Body of pancreas (tissue), 4 donors: ENCODE measurements at regions not wholly inside any gene's neighbourhood (a gene's known extent, or its start where the extent isn't known, plus 50 kb on each side); places are given as distances from the start of the nearest gene placed in this dataset.

Experiments used
- POLR2A ChIP-seq, 3 donors: fragments of 450-650 bp; IDR thresholded peaks; one replicate each; pipeline ENCODE4 v1.6.1; 2016; ENCODE audit warnings: antibody characterized with exemption in 3 of 3, mild to moderate bottlenecking in 2 of 3
- TF ChIP-seq, protein P1 (sequence below), 7 experiments: fragments of 450-650 bp in 4 of 7; fragments of 200-600 bp in 3 of 7; sonication (generic) in 3 of 7; IDR thresholded peaks; one replicate each; pipeline ENCODE4 v1.5.1; 2016 to 2019; ENCODE audit warnings: antibody characterized with exemption in 7 of 7

DNA sequence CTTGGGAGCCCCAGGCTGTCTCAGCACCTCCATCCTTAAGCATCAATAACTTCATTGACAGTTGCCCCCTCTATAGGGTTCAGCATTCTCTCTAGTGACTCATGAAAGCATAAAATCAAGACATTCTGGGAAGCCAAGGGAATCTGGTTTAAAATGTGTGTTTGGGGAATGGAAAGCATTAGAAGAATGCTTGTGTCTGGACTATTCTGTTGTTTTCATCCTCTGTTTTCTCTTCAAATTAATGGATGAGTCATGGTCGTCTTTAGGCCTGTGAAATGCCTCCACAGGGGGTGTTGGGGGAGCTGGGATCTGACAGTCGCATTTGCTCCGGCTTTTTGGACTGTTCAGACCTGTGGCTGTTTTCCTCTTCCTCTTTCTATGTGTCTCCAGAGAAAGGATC lies 279.7 kb downstream of the CDC5L start:
- no peak for TF ChIP-seq POLR2A (IDR thresholded peaks at IDR 0.05)
- TF ChIP-seq, protein P1, sequence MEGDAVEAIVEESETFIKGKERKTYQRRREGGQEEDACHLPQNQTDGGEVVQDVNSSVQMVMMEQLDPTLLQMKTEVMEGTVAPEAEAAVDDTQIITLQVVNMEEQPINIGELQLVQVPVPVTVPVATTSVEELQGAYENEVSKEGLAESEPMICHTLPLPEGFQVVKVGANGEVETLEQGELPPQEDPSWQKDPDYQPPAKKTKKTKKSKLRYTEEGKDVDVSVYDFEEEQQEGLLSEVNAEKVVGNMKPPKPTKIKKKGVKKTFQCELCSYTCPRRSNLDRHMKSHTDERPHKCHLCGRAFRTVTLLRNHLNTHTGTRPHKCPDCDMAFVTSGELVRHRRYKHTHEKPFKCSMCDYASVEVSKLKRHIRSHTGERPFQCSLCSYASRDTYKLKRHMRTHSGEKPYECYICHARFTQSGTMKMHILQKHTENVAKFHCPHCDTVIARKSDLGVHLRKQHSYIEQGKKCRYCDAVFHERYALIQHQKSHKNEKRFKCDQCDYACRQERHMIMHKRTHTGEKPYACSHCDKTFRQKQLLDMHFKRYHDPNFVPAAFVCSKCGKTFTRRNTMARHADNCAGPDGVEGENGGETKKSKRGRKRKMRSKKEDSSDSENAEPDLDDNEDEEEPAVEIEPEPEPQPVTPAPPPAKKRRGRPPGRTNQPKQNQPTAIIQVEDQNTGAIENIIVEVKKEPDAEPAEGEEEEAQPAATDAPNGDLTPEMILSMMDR (IDR thresholded peaks at IDR 0.05), result no peak
